SW480 (cell line): ENCODE measurements at regions not wholly inside any gene's neighbourhood (a gene's known extent, or its start where the extent isn't known, plus 50 kb on each side); places are given as distances from the start of the nearest gene placed in this dataset.

Source experiments
- DNase-seq: peaks from one replicate; pipeline ENCODE4 v3.0.0-alpha.2; 2016; ENCODE audit warnings: low spot score

DNA sequence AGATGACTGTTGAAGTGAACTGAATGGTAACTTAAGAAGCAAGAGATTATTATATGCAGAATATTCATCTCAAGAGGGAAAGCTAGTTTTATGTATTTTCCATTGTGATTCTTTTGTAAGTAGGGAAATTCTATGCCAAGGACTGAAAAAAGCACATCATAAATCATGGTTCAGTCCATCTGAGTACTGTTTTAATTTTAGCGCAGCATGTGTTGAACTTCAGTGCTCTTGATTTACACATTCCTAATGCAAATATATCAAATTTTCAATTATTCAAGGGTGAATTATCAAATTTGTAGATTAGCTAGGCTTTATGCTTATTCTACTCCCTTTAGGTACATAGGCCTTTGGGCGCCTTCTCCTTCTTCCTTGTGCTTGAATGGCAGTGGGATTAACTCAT is 50.3 kb upstream of the TCF12 start:
- DNase-seq: no peak

DNA sequence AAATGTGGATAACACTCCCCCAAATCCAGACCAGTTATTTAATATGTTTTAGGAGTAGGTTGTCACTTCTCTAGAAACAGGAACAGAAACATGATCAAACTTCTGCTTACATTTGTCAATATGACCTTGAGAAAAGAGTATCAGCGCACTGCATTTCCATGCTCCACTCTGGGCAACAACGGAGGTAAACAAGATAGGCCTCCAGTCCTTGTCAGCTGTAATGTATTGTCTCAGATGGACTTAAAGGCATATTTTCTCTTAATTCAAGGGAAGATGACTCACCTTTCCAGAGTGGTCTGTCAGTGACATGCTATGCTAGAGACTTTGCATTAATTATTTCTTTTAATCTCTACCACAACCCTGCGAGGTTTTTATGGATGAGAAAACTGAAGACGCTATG is 51.6 kb upstream of the TCF12 start:
- peak; percentile 2 for DNase-seq

DNA sequence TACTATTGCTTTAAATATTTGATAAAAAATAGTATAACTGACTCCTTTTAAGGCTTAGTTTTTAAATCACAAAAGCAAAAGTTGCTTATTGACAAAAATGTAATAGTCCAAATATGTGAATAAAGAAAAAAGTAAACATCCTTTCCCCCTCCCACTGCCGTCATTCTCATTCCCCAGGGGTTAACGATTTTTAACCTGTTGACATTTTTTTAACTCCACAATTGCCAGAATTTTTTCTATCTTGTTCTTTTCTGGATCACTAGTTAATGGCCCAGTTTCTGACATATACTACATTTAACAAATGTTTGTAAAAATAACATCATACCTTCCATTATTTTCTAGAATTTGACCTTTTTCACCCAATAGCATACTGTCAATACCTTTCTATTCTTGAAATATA is 60.6 kb upstream of the TCF12 start:
- no peak for DNase-seq

DNA sequence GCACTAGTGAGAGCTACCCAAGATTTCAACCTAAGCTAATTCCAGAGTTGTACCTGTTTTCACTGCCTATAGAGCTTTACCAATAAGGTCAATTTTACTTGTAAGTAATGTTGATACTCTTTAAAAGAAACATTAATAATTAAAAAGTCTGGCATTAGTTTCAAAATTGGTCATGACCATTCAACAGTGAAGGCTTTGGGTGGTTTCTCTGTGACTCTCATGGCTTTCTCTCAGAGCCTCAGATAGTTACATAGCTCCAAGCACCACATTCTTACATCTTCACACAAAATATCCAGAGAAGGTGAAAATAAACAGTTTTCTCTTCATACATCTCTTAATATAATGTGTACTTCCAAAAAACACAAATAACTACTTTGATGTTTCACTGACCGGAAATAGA is 61.5 kb upstream of the TCF12 start:
- DNase-seq: no peak

DNA sequence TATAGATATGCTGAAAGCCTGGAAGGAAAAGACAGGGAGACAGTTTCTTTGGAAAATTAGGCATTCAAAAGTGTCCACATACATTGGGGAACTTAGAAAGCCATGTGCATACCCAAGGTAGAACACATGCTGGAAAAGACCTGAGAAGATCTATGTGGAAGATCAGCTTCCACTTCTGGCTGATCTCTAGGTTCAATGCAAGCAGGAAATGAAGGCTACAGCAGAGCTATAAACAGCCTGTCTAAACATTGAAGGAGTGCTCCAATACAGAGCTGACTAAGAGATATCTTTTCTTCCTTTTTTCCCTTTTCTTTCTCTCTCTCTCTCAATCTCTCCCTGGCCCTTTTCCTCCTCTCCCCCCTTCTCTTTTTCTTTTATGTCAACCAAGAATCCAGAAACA is 73.6 kb upstream of the TCF12 start:
- DNase-seq: no peak

DNA sequence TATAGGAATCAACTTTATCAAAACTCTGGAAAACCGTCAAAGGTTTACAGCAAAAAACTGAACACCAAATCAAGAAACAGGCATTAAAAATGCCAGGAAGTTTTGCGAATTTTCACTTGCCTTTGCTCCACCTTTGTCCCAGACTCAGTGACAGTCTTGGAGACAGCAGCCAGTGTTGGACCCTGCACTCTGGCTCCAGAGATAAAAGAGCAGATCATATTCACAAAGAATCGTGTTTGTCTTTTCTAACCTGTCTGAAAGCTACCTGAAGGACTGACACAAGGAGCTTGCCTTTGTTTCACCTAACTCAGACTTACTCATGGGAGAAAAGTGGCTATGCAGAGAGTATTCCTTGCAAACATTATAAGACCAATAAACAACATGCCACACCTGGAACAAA is 74.0 kb upstream of the TCF12 start:
- DNase-seq: no peak

DNA sequence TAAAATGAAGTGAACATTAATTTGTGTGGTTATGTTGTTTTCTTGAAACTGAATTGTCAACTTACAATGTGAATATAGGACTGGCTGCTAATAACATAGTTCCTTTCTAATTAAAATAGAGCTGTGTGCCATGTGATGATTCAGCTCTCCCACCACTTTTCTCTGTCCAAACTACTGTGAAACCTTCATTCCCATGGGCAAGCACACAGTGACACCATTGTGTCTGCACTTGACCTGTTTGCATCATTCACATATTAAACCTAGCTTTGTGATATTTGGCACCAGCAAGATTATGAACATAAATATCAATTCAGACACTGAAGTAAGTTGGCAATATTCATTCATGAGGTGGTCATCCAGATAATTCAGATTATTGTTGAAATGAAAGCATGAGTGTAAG is 78.8 kb upstream of the TCF12 start:
- no peak for DNase-seq

DNA sequence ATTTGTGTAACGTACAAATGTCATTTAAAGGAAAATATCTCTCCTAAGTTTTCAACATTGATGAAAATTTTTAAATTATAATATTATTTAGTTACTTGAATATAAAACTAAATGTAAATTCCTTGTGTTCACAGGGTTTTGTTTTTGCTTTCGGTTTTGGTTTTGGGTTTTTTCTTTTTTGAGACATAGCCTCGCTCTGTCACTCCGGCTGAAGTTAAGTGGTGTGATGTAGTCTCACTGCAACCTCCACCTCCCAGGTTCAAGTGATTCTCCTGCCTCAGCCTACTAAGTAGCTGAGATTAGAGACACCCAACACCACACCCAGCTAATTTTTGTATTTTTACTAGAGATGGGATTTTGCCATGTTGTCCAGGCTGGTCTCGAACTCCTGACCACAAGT is 79.3 kb upstream of the TCF12 start:
- no peak for DNase-seq

DNA sequence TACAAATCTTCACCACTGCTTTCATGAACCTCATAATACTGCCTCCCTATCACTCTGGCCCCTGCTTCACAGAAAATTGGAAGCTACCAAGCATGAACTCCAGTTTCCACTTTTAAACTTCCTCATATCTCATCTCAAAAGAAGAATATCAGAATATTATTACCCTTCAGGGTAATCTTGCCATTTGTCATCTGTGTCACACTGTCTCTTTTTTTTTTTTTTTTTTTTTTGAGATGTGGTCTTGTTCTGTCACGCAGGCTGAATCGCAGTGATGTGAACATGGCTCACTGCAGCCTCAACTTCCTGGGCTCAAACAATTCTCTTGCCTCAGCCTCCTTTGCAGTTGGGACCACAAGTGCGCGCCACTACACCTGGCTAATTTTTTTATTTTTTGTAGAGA is 80.4 kb upstream of the TCF12 start:
- no peak for DNase-seq

DNA sequence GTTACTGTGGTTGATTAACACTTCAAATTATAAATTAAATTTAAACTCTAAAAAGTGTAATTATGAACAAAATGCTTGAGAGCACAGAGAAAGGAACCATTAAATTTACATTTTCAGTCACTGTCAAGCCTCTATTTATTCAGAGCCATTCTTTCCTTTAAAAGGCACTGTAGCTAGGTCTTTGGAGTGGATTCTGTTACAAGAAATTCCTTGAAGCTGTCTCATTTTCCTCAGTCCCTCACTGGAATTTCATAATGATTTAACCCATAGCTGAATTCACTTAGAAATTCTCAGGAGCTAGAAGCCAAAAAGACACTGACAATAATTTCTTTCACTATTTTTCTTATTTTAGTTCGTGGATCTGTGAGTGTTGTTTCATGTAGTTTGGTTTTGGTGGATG is 81.2 kb upstream of the TCF12 start:
- DNase-seq: no peak

DNA sequence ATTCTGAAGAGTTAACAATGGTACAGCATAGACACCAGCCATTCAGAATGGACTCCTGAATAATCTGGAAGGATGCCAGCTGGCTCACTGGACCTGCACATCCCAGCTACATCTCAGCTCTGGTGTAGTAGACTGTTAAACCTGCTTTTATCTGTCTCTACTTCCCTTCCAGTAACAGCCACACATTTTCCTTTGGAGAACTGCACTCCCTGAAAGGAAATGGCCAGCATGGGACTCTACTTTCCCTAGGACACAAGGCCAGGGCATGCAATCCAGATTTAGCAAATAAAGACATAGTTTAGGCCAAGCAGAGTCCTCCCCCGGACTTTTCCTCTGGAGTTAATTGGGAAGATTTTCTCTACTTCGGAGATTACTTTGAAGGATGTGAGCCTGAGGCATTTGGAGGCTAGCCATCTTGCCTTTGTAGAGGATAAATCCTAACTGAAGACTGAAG is 82.7 kb upstream of the TCF12 start:
- DNase-seq: no peak

DNA sequence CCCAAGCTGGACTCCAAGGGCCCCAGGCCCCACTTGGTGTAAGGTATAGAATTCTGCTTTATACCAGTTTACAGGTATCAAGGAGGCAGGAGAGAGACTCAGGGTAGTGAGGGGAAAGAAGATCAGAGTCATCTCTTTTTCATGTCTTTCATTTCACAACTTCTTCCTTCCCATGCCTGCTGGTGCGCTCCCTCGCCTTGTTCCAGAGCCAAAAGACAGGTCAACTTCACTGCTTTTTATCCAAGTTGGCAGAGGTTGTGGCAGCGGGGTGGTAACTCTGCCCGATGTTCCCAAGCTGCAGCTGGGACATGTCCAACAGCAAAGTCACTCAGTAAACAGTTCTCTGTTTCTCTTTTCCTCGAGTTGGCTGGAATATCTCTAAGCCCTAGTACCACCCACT is 86.3 kb upstream of the TCF12 start:
- DNase-seq: no peak

DNA sequence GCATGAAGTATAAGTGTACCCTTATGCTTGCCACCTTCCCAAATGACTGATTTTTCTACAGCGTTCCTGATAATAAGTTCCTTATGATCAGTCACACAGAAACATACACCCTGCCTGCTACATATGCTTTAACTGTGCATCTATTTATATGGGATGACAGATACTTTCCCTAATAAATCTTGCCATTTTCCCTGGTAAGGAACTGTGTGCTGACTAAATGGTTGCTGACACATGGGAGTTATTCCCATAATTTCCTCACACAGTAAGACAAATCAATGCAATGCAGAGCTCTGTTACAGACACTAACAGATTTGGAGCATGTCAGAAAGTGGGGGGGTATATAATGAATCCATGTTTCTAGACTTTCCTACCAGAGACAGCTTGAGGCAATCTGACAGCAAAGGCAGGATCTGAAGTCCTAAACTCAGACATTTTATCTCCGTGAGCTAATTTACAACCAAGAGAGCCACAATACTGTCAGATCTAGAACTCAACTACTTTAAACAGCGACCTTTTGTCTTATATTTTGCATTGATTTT is 86.9 kb upstream of the TCF12 start:
- no peak for DNase-seq

DNA sequence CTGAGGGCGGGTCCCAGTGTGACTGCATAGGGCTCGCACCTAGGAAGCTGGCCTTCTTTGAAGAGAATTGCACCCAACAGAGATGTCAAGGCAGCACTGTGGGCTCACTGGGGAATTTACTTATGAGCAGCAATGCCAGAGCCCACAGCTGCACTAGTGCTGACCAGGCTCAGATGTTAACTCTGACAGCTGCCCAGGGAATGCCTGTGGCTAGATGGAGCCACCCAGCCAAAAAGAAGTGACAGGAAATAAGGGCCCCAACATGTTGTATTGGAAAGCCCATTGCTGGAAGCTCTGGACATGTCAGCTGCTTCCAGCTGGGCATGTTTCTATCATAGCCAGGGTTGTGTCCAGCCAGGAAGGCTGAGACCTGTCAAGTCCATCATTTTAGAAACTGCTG is 90.9 kb upstream of the ZNF280D start:
- no peak for DNase-seq

DNA sequence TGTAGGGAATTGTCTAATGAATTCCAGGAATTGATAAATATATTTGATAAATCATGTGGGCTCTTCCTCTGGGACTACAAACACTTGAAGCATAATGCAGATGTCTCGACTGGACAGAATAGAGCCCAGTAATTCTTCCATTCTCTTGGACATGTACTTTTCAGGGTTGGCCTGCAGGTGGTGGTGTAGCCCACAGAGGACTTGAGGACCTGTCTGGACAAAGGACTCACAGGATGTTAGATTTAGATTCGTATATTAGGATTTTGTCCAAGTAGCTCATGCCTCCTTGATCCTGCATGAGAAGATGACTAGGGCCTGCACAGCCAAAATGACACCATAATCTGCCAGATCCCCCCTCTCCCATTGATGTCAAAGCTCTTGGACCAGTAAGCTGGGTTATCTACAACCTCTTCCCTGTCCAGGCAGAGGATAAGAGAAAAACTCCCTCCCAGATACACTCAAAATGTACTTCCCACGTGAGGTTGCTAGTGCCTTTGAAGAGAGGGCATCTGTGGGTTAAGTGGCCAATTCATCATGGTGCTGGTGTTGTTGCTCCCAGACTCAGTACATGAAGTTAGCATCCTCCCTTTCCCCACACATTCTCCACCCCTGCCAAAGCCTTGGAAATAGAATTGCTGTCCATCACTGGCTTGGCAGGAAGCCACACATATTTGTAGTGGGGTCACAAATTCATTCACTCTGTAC is 88.6 kb upstream of the ZNF280D start:
- peak; percentile 46 for DNase-seq

DNA sequence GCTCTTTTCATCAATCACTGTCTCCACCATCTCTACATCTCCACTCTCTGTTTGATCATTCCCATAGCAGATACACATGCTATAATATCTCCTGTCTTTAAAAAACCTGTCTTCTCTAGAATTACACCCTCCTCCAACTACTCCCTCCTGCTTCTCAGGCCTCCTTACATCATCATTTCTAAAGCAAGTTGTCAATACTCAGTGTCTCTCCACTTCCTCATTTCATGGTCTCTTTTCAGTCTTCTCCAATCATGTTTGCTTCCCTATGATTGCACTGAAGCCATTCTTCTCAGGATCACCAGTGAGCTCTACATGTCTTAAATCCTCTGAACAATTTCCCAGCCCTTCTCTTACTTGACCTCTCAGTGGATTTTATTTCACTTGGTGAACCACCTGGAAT is 87.0 kb upstream of the ZNF280D start:
- no peak for DNase-seq

DNA sequence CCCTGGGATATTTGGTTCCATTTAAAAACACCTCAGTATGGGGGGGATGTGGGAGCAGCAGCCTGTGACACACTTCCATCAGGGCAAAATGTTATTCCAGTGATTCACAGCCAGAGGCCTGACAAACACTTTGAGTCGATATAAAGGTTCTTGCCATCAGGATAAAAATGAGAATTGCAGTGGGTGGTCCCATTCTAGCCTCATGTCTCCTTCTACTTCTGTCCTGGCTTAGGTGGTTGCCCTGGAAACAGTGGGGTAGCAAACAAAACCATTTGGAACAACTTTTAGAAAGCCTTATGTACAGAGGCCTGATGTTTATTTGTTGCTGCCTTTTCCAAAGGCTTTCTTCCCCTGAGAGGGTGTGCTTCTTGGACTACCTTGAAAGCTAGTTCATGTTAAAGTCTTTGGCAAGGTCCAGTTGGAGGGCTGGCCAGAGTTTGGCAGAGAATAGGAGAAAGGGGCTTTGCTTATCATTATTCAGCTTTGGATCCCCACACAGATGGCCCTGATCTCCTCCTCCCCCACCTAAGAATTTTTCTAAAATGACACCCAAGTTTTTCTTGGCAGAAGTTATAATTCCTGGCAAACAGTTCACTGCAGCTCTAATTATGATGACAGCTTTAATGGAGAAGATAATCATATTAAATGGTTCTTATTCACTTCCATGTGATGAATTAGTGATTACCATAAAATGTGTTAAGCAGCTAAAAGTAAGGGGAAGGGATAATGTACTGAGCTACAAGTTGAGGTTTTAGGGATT is 84.2 kb upstream of the ZNF280D start:
- peak; percentile 4 for DNase-seq

DNA sequence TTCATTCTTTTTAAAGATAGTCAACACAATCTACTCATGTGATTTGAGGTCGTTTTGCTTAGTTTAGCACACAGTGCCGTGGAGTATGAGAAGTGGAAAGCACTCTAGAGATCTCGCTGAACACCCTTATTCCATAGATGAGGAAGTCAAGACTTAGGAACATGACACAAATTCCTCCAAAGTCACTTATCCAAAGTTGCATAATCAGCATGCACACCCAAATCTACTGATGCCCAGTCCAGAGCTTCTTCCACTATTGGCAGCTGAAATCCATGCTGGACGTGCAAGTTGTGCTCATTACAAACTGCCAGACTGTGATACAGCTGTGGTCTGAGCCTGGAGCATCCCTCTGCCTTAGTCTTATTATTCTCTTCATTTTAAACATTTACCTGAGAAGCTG is 83.5 kb upstream of the ZNF280D start:
- no peak for DNase-seq

DNA sequence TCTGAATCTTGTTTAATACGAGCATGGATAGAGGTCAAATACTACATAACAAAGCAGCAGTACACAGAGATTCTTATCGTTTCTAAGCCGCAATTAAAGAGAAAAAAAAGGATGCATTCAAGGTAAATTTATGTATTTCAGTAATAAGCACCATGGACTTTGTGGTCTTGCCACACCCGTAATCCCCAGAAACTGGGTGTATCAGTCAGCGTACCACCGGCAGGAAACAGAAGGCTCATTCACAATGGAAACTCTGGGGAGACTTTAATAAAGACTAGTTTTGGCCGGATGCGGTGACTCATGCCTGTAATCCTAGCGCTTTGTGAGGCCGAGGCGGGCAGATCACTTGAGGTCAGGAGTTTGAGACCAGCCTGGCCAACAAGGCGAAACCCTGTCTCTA is 81.9 kb upstream of the ZNF280D start:
- peak; percentile 87 for DNase-seq

DNA sequence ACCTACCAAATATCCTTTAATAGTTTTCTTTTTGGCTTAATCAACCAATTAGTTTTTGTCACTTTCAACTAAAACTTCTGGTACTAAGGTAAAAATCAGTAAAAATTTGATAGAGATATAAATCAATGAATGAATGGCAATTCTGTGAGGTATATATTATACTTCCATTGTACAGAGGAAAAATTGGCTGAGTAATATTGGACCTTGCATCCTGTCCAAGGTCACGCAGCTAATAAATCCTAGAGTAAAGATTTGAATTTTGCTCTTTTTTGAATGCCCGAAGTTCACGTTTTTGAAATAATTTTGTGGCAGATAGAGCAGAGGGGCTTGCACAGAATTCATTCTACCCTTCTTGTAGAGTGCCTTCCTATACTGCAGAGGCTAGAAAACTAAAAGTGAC is 81.1 kb upstream of the ZNF280D start:
- DNase-seq: no peak

DNA sequence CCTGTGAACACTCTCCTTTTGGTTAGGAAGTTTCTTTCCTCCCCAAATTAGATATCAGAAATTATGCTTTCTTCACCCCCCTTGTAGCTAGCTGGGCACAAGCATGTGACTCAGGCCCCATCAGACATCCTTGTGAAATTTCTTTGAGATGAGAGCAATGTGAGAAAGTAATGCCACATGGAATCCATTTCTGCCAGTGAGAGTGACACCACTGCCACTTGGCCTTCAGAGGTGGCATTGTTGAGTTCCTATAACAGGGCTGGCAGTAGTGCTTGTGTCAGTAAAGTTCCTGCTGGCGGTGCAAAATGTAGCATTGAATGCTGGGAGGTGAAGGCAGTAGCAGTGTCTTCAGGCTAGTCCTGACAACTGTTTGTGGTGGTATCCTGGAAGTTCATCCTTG is 80.7 kb upstream of the ZNF280D start:
- peak; percentile 3 for DNase-seq

DNA sequence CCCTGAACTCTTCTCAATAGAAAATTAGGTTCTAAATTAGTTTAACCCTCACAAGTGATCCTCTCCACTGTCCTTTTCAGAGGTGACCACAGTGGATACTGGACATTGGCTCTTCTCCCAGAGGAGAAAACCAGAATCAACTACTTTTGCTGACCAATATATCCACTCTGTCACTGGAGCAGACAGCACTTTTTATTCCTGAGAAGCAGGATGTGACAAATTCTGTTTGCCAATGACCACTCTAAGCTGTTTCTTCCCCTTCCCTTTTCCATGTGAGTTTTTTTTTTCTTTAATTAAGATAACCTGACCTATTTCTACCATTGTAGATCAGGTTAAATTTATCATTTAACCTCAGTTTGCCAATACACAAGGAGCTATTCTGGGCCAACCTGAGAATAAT is 79.7 kb upstream of the ZNF280D start:
- no peak for DNase-seq

DNA sequence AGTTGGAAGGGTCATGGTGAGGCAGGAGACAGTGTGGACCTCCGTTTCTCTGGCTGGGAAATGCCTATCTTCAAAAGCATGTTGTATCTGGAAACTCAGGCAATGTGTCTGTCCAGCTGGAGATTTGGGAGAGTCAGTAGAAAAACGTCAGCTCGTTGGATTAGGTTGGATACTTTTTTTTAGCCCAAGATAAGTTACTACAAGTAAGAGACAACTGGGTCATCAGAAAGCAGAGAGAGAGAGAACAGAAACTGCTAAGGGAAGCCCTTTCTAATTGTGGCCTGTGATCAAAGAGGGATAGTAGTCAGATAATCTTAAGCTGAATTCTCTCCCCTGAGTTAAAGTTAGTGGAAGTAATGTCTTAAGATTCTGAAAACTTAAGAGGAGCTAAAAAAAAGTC is 78.9 kb upstream of the ZNF280D start:
- DNase-seq: no peak

DNA sequence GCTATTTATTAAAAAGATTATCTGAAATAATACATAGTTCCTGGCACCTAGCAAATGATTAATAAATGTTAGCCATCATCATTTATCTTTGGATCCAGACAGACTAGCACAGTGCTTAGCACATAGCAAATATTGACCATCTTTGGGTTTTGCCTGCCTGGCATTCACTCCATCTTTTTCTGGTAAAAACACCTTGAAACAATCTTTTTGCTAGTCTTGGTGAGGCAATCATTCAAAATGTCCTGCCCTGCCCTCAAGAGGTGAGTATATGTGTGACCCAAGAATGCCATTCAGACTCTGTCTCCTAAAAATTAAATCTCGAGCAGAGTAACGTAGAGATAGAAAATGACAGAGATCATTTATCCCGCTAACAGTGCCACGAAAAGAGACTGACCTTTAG is 78.3 kb upstream of the ZNF280D start:
- no peak for DNase-seq
